Peyer's patch (tissue), 4 donors: ENCODE measurements at regions not wholly inside any gene's neighbourhood (a gene's known extent, or its start where the extent isn't known, plus 50 kb on each side); places are given as distances from the start of the nearest gene placed in this dataset.

Experiments
- CTCF ChIP-seq, 6 experiments: fragments of 450-650 bp in 4 of 6; fragments of 200-600 bp in 2 of 6; sonication (generic) in 1 of 6; IDR thresholded peaks; one replicate each; pipeline ENCODE4 v1.5.1; 2017 to 2019; ENCODE audit warnings: antibody characterized with exemption in 6 of 6, mild to moderate bottlenecking in 3 of 6, moderate library complexity in 1 of 6
- POLR2A ChIP-seq, 2 donors: fragments of 450-650 bp; IDR thresholded peaks; one replicate each; pipeline ENCODE4 v1.5.1; 2017; ENCODE audit warnings: antibody characterized with exemption in 2 of 2, mild to moderate bottlenecking in 2 of 2, moderate library complexity in 2 of 2

- TF ChIP-seq POLR2A (IDR thresholded peaks at IDR 0.05) (no peak), CTCF (IDR thresholded peaks at IDR 0.05) (no peak)
Observed at GRCh38 chr13:104526561-104526960, 1460.3 kb upstream of the SLC10A2 start.
